CD4-positive, CD25-positive, alpha-beta regulatory T cell (primary cell): ENCODE measurements at regions not wholly inside any gene's neighbourhood (a gene's known extent, or its start where the extent isn't known, plus 50 kb on each side); places are given as distances from the start of the nearest gene placed in this dataset.

ENCODE experiments used
- ATAC-seq, 2 donors: fragments of 150-1000 bp; cut with Tn5 transposase; one replicate each; pipeline ENCODE4 v1.10.0; 2021; ENCODE audit warnings: low read depth in 2 of 2, moderate number of reproducible peaks in 2 of 2, moderate library complexity in 1 of 2
- DNase-seq, 3 donors: peaks; one replicate each; pipeline versions ENCODE4 v3.0.0 to v3.0.0-alpha.2; 2012 to 2022; ENCODE audit warnings: mixed read lengths in 1 of 3
- H3K27ac ChIP-seq: one replicate; pipeline ENCODE4 v1.7.0; 2013; ENCODE audit warnings: mild to moderate bottlenecking, low read length; ENCODE audit not compliant: insufficient read depth, poor library complexity, severe bottlenecking
- H3K27me3 ChIP-seq: one replicate; pipeline ENCODE4 v1.7.0; 2013; ENCODE audit warnings: low read length; ENCODE audit not compliant: control insufficient read depth, insufficient read depth
- H3K36me3 ChIP-seq: one replicate; pipeline ENCODE4 v1.7.0; 2013; ENCODE audit warnings: mild to moderate bottlenecking, low read length, moderate library complexity; ENCODE audit not compliant: control insufficient read depth, insufficient read depth
- H3K4me1 ChIP-seq: 2 replicates; pipeline ENCODE4 v1.7.0; 2013; ENCODE audit warnings: mild to moderate bottlenecking, low read length; ENCODE audit not compliant: insufficient read depth, control insufficient read depth, poor library complexity, severe bottlenecking
- H3K4me3 ChIP-seq: one replicate; pipeline ENCODE4 v1.7.0; 2013; ENCODE audit warnings: low read depth, mild to moderate bottlenecking, low read length, moderate library complexity
- H3K9me3 ChIP-seq, 2 experiments: 1 replicate in 1 of 2; 2 replicates in 1 of 2; pipeline ENCODE4 v1.7.0; 2013; ENCODE audit warnings: low read length in 2 of 2, mild to moderate bottlenecking in 1 of 2, moderate library complexity in 1 of 2; ENCODE audit not compliant: control insufficient read depth in 2 of 2
- H3K27ac Mint-ChIP-seq, 3 donors: one replicate each; pipeline ENCODE4 v1.8.0; 2020 to 2022; ENCODE audit warnings: mild to moderate bottlenecking in 3 of 3, mixed read lengths in 3 of 3, moderate library complexity in 2 of 3
- H3K27me3 Mint-ChIP-seq: one replicate; pipeline ENCODE4 v1.8.0; 2022; ENCODE audit warnings: mild to moderate bottlenecking, mixed read lengths
- H3K36me3 Mint-ChIP-seq: one replicate; pipeline ENCODE4 v1.8.0; 2020; ENCODE audit warnings: mixed read lengths
- H3K4me1 Mint-ChIP-seq, 4 donors: one replicate each; pipeline ENCODE4 v1.8.0; 2020 to 2022; ENCODE audit warnings: mixed read lengths in 4 of 4, mild to moderate bottlenecking in 1 of 4
- H3K4me3 Mint-ChIP-seq, 4 donors: one replicate each; pipeline ENCODE4 v1.8.0; 2020 to 2022; ENCODE audit warnings: mild to moderate bottlenecking in 4 of 4, mixed read lengths in 4 of 4, moderate library complexity in 3 of 4
- H3K9me3 Mint-ChIP-seq, 7 donors: one replicate each; pipeline ENCODE4 v1.8.0; 2020 to 2022; ENCODE audit warnings: mixed read lengths in 7 of 7, mild to moderate bottlenecking in 3 of 7, moderate library complexity in 2 of 7

DNA sequence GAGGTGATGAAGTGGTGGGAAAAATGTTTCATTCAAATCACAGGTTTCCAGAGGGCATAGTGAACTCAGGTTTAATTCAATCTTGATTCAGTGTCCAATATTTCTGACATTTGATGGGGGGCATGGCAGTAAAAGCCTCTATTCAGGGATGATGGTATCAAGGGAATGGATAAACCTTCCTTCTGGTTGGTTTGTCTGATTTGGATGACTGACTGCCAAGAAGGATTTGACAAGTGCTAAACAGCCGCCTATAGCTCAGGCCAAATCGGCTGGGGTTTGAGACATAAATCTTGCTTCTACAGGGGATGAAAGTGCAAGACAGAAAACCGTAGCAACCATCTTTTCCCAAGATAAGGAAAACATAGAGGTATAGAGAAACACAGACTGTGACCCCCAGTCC lies 121.8 kb upstream of the C11orf87 start:
- H3K27ac ChIP-seq, result no peak overlapping the region
- no peaks in the 10 kb centered on the region for H3K4me1 Mint-ChIP-seq
- H3K27ac Mint-ChIP-seq, result no peak overlapping the region
- no peaks in the 10 kb centered on the region for H3K9me3 ChIP-seq
- H3K4me3 Mint-ChIP-seq, result no peak overlapping the region
- H3K36me3 ChIP-seq, result no peaks in the 10 kb centered on the region
- no peaks in the 10 kb centered on the region for H3K27me3 ChIP-seq
- peaks cover 0 to 10% (median 3%) of the 10 kb centered on the region in 7 donors for H3K9me3 Mint-ChIP-seq
- H3K36me3 Mint-ChIP-seq, result no peaks in the 10 kb centered on the region
- H3K27me3 Mint-ChIP-seq, result no peaks in the 10 kb centered on the region
- H3K4me3 ChIP-seq, result no peak overlapping the region
- H3K4me1 ChIP-seq, result no peaks in the 10 kb centered on the region
- DNase-seq (no peak), ATAC-seq (no peak)

DNA sequence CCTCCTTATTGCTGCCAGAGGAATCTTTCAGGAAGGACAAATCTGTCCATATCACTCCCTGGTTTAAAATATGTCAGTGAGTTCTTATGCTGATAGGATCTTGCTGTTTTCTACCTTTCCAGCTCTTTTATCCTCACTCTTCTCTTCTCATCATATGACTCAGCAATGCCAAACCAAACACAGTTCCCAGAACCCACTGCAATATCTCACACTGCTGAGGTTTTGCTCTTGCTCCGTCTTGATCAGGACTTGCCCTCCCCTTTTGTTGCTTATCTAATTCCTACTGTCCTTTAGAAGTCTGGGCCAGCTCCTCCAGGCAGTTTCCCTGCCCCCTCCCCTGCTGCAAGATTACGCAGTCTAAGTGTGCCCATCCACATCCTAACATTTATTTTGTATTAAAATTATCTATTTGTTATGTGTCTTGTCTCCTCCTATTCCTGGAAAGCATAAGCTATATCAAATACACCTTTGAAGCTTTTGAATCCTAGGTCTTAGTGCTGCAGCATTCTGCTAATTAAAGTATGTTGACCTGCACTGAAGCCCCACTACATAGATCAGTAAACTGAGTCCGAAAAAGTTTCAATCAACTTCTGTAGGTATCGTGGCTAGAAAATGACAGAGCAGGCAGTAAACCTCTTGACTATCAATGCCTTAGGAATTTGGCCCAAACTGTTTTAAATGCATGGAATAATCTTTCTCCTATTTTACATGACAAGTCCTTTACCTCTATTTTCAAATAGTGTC lies 119.2 kb upstream of the C11orf87 start:
- no peaks in the 10 kb centered on the region for H3K4me1 ChIP-seq
- no peaks in the 10 kb centered on the region for H3K36me3 ChIP-seq
- DNase-seq (no peak), ATAC-seq (no peak)
- no peak overlapping the region for H3K27ac ChIP-seq
- H3K9me3 Mint-ChIP-seq, result peaks cover 0 to 10% (median 5%) of the 10 kb centered on the region in 7 donors
- no peak overlapping the region for H3K4me3 Mint-ChIP-seq
- H3K36me3 Mint-ChIP-seq, result no peaks in the 10 kb centered on the region
- H3K27me3 ChIP-seq, result no peaks in the 10 kb centered on the region
- H3K4me3 ChIP-seq, result no peak overlapping the region
- peaks cover 4% of the 10 kb centered on the region for H3K27me3 Mint-ChIP-seq
- no peaks in the 10 kb centered on the region for H3K4me1 Mint-ChIP-seq
- no peak overlapping the region for H3K27ac Mint-ChIP-seq
- no peaks in the 10 kb centered on the region for H3K9me3 ChIP-seq

DNA sequence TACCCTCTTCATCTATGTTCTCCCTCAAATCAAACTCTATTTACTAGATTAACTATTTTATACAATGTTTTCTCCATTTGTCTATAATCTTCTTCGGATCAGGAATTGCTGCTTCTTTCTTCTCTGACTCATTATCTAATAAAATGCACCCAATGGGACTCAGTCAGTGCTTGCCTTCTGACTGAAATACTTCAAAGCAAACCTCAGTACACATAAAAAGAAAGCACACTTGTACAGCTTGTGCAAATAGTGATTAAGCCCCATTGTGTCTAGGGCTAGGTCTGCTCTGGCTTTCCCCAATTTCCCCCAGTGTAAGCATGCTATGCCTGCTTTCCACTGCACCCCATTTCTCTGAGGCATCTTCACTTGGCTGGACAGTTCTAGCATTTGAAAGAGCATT lies 118.6 kb upstream of the C11orf87 start:
- Mint-ChIP-seq H3K27ac (no peak overlapping the region), H3K4me3 (no peak overlapping the region), H3K36me3 (no peaks in the 10 kb centered on the region), H3K4me1 (no peaks in the 10 kb centered on the region), H3K27me3 (peaks cover 4% of the 10 kb centered on the region), H3K9me3 (peaks cover 0 to 7% (median 5%) of the 10 kb centered on the region in 7 donors)
- Histone ChIP-seq H3K4me1 (no peaks in the 10 kb centered on the region), H3K9me3 (no peaks in the 10 kb centered on the region), H3K27ac (no peak overlapping the region), H3K4me3 (no peak overlapping the region), H3K27me3 (no peaks in the 10 kb centered on the region), H3K36me3 (no peaks in the 10 kb centered on the region)
- ATAC-seq, result no peak
- no peak for DNase-seq

DNA sequence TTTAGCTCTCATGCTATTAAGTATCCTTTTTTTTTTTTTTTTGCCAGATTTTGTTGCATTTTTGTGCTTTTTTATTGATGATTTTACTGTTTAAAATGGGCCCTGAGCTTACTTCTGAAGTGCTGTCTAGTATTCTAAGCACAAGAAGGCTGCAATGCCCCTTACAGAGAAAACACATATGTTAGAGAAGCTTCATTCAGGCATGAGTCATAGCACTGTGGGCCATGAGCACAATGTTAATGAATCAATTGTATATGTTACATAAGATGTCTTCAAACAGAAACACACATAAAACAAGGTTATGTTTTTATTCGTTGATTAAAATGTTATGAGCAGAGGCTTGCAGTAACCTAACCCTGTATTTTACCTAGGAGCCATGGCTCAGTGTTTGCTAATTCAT lies 117.8 kb upstream of the C11orf87 start:
- no peak overlapping the region for H3K4me3 Mint-ChIP-seq
- no peak for ATAC-seq
- H3K27ac Mint-ChIP-seq, result no peak overlapping the region

DNA sequence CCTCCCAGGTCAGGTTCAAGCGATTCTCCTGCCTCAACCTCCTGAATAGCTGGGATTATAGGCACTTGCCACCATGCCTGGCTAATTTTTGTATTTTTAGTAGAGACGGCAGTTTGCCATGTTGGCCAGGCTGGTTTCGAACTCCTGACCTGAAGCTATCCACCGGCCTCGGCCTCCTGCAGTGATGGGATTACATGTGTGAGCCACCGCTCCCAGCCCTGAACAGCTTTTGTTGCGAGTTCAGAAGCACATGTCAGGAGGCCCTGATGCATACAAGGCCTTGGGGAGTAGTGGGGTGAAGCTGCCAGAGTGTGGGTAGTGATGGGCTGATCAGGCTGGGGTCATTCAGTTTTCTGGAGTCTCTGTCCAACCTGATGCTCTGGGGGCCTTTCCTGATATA lies 117.0 kb upstream of the C11orf87 start:
- H3K9me3 Mint-ChIP-seq, result peaks cover 0 to 5% (median 5%) of the 10 kb centered on the region in 7 donors
- no peaks in the 10 kb centered on the region for H3K36me3 Mint-ChIP-seq
- ATAC-seq (no peak), DNase-seq (no peak)
- H3K27ac Mint-ChIP-seq, result no peak overlapping the region
- Histone ChIP-seq H3K9me3 (no peaks in the 10 kb centered on the region), H3K27me3 (no peaks in the 10 kb centered on the region), H3K4me3 (no peak overlapping the region), H3K36me3 (no peaks in the 10 kb centered on the region), H3K4me1 (no peaks in the 10 kb centered on the region), H3K27ac (no peak overlapping the region)
- H3K4me3 Mint-ChIP-seq, result no peak overlapping the region
- no peaks in the 10 kb centered on the region for H3K4me1 Mint-ChIP-seq
- H3K27me3 Mint-ChIP-seq, result peaks cover 4% of the 10 kb centered on the region

More for the DNA sequence above, 117.8 kb upstream of the C11orf87 start:
- Mint-ChIP-seq H3K36me3 (no peaks in the 10 kb centered on the region), H3K9me3 (peaks cover 0 to 7% (median 5%) of the 10 kb centered on the region in 7 donors), H3K4me1 (no peaks in the 10 kb centered on the region), H3K27me3 (peaks cover 4% of the 10 kb centered on the region)
- no peak for DNase-seq
- no peaks in the 10 kb centered on the region for H3K9me3 ChIP-seq
- H3K36me3 ChIP-seq, result no peaks in the 10 kb centered on the region
- no peaks in the 10 kb centered on the region for H3K4me1 ChIP-seq
- H3K27ac ChIP-seq, result no peak overlapping the region
- H3K27me3 ChIP-seq, result no peaks in the 10 kb centered on the region
- no peak overlapping the region for H3K4me3 ChIP-seq

DNA sequence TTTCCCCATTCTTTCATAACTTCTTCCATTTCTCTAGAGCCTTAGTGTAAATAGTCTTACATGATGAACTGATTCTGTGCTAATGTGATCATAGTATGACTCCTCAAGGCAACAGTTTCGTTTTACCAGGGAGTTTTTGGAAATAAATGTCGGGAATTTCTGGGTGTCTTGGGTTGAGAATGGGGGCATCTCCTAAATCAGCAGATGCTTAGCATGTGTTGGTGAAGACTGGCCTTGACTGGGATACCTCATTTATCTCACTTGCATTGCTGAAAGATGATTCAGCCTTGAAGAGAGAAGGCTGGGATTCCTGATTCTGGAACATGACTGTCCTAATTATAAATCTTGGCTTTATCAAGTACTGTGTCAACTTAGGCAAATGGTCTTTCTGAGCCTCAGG lies 115.7 kb upstream of the C11orf87 start:
- Histone ChIP-seq H3K36me3 (no peaks in the 10 kb centered on the region), H3K27me3 (no peaks in the 10 kb centered on the region), H3K4me3 (no peak overlapping the region), H3K27ac (no peak overlapping the region), H3K4me1 (no peaks in the 10 kb centered on the region), H3K9me3 (no peaks in the 10 kb centered on the region)
- DNase-seq (no peak), ATAC-seq (no peak)
- Mint-ChIP-seq H3K27me3 (peaks cover 4% of the 10 kb centered on the region), H3K4me1 (no peaks in the 10 kb centered on the region), H3K4me3 (no peak overlapping the region), H3K9me3 (peaks cover 0 to 5% (median 3%) of the 10 kb centered on the region in 7 donors), H3K36me3 (no peaks in the 10 kb centered on the region), H3K27ac (no peak overlapping the region)

DNA sequence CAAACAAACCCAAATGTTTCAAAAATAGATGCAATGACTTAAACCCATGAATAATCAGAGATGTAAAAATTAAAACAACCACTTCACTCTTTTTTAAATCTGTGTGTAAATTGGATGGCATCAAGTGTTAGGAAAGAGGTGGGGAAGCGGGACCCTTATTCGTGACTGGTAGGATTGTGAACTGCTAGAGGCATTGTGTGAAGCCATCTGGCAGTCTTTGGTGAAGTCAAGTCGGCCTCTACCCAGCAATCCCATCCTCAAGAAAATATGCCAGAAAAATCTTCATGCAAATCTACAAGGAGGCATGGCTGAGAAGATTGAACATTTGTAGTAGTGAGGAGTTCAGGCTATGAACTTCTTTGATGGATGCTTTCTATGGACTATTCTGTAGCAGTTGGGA lies 114.6 kb upstream of the C11orf87 start:
- Histone ChIP-seq H3K4me3 (no peak overlapping the region), H3K9me3 (no peaks in the 10 kb centered on the region), H3K36me3 (no peaks in the 10 kb centered on the region), H3K27me3 (no peaks in the 10 kb centered on the region), H3K4me1 (no peaks in the 10 kb centered on the region), H3K27ac (no peak overlapping the region)
- H3K27ac Mint-ChIP-seq, result no peak overlapping the region
- peaks cover 0 to 5% (median 2%) of the 10 kb centered on the region in 7 donors for H3K9me3 Mint-ChIP-seq
- H3K4me3 Mint-ChIP-seq, result no peak overlapping the region
- H3K36me3 Mint-ChIP-seq, result no peaks in the 10 kb centered on the region
- no peak for DNase-seq
- H3K27me3 Mint-ChIP-seq, result peaks cover 4% of the 10 kb centered on the region
- no peak for ATAC-seq
- no peaks in the 10 kb centered on the region for H3K4me1 Mint-ChIP-seq

DNA sequence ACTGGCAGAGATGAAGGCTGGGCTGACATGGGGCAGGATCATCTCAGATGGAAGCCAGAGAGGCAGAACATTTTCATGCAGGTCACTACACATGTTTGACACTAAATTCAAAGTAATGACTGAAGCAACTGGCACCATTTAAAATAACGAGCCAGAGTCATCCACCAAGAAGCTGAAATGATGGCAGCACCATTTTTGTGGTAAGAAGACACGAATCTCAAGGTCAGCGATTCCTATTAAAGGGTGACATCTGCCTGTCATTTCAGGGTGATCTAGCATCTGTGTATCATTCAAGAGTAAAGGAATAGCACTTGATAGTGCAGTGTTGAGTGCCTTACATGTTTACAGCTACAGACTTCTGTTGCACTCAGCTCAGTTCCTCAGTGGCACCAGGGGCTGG lies 113.4 kb upstream of the C11orf87 start:
- Mint-ChIP-seq H3K27me3 (peaks cover 4% of the 10 kb centered on the region), H3K4me1 (no peaks in the 10 kb centered on the region), H3K36me3 (no peaks in the 10 kb centered on the region), H3K9me3 (peaks cover 0 to 5% (median 0%) of the 10 kb centered on the region in 7 donors), H3K27ac (no peak overlapping the region), H3K4me3 (no peak overlapping the region)
- ATAC-seq, result no peak
- H3K4me3 ChIP-seq, result no peak overlapping the region
- H3K9me3 ChIP-seq, result no peaks in the 10 kb centered on the region
- no peaks in the 10 kb centered on the region for H3K4me1 ChIP-seq
- no peaks in the 10 kb centered on the region for H3K27me3 ChIP-seq
- H3K36me3 ChIP-seq, result no peaks in the 10 kb centered on the region
- H3K27ac ChIP-seq, result no peak overlapping the region
- DNase-seq, result no peak
